ENCODE measurements at regions not wholly inside any gene's neighbourhood (a gene's known extent, or its start where the extent isn't known, plus 50 kb on each side); places are given as distances from the start of the nearest gene placed in this dataset.

DNA sequence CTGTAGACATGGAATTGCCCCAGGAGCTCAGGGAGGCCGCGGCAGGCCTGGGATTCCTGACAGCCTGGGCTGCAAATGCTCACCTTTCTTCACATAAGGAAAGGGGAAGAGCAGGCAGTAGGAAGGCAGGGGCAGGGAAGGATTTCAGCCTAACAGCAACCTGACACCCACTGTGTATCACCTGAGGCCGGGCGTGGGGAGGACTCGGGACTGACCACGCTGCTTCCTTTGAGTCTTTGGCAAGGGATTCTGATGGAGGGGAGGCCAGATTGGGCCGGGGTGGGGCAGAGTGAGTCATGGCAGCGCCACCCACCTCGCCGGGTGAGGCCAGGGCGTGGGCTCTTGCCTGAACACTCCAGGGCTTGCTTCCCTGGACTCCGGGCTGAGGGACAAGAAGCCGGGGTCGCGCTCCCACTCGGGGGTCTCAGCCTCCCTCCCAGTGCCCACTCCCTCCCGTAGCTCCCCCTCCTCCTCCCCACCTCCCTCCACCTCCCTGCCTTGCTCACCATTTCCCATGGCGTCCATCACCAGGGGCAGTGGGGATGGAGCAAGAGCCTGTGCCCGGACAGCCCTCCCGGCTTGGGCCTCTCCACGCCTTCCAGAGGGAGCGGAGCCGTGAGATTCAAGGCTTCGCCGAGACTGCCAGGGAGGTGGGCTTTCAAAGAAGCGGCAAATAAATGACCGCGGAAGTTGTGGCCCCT, 247.9 kb upstream of the RTL1 start:
- no peak for DNase-seq

DNA sequence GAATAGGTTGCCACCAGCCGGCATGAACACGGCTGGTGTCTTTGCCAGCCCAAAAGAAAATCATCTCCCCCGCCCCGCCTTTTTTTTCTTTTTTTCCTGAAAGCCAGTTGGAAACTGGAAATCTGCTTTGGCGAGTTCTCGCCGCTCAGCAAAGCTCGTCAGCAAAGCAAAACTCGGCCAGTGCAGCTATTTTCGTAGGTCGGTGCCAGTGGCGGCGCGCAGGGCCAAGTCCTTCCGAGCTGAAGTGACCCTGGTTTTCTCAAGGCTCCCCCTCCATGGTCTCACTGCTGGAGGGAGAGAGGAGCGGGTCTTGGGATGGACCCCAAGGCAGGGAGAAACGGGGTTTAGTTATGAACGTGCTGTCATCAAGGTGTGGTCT, 248.4 kb upstream of the RTL1 start:
- DNase-seq: no peak

DNA sequence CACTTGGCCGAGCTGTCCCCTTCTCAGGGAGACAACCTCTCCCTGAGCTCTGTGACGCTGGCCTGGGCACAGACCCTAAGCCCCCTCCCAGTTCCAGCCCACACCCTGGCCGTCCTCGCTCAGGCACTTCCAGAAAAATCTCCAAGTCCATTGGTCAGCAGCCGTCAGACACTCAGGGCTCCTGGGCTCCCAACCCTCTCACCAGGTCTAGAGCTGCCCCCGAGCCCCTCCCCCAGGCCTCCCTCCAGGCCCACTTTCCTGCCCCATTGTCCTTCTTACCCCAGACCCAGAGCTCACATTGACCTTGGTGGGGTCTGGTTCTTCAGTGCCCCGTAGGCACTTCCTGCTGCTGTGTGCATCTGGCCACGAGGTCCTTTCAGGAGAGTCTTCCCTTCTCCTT, 249.3 kb upstream of the RTL1 start:
- DNase-seq: no peak

DNA sequence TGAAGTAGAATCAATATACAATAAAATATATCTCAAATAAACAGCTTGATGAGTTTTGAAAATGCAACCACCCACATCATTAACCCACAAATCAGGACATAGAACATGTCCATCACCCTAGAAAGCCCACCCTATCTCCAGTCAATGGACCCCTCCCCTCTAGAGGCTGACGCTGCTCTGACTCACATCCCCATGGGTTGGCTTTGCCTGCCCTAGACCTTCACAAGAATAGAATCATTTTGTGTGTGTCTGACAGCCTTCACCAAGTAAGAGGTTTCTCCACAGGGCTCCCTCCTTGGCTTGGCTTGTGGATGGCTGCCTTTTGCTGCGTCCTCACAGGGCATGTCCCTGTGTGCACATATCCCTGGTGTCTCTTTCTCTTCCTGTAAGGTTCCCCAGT, 250.2 kb upstream of the RTL1 start:
- DNase-seq: no peak

GRCh38 chr14:101155575-101155974, 252.1 kb upstream of the RTL1 start:
- no peak for DNase-seq

- no peak for DNase-seq
Measured at GRCh38 chr14:101167428-101167827, 263.9 kb upstream of the RTL1 start.

GRCh38 chr14:101169267-101169666, 265.7 kb upstream of the RTL1 start:
- DNase-seq: no peak

- DNase-seq: no peak
Measured at GRCh38 chr14:101171650-101172049, 268.1 kb upstream of the RTL1 start.

DNA sequence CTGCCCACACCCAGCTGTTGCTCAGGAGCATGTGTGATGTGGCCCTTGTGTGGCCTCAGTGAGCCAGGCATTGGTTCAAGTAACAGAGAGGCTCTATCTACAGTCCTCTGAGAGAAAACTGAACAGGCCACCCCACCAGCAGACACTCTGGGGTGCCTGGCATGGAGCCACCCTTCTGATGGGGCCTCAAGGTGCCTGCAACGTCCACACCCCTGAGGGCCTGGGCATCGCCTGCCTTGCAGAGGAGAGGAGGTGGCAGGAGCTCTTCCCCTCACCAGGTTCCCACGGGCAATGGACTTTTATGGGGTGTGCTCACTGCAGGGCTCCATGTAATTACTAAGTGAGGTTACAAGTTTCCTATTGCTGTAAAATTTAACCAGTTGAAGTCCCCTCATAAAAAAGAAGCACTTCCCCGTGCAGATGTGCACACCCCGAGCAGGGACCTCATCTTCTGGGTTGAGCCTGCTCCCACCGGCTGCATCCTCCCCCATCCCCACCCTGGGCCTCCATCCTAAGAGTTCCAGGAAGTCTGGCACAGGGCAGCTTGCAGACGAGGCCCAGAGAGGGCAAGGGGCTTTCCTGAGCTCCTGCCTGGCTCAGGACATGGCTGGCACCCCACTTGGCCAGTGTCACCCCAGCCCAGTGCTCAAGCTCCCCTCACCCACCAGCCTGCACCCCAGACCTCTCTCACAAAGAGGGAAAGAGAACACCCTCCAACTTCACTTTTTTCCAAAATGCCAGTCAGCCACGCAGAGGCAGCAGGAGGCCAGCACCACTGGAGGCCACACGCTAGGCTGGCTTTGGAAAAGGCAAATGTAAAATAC, 270.4 kb upstream of the RTL1 start:
- no peak for DNase-seq

DNA sequence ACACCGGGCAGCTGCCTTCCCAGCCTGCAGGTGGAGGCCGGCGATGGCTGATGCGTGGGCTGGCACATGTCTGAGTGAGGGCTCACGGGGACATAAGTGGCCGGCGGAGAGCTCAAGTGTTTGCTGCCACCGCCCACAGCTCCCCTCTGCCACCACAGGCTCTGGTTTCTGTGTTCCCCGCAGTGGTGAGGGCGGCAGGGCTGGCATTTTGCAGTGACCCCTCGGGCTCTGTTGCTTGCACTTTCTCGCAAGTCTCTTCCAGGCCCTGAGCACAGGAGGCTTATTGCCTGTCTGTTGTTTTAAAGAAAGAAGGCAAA, 271.0 kb upstream of the RTL1 start:
- peak; percentile 88 for DNase-seq

- peak; percentile 90 for DNase-seq
Measured at GRCh38 chr14:101174980-101175606, 271.6 kb upstream of the RTL1 start.

GRCh38 chr14:101175731-101176534, 272.4 kb upstream of the RTL1 start:
- peak; percentile 20 for DNase-seq

GRCh38 chr14:101176535-101177205, 273.1 kb upstream of the RTL1 start:
- no peak for DNase-seq

DNA sequence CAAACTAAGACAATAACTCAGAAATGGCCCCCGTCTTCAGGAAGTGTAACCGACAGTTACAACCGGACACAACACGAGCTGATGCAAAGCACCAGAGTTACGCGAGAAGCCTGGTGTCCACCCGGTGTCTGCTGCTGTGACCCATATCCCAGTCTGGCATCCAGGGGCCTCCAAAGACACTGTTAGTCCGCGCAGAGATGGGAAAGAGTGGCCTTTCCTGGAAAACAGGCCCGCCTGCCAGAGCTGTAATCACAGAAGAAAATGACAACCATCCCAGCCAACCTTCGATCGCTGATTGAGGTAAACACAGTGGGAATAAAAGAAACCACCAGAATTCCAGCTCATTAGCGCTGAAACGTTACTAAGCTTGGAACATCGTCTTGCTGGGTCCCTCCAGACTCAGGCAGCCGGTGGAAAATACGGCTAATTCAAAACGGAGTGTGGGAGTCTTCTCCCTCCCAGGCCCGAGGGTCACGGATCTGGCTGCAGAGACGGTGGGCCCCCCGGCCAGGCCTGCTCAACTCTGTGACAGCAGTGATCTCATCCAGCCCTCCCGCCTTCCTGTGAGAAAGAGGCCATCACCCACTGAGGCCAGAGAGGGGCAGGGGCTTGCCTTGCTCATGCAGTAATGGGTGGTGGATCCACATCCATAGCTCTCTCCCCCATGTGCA, 273.9 kb upstream of the RTL1 start:
- DNase-seq: no peak

GRCh38 chr14:101178184-101179072, 274.9 kb upstream of the RTL1 start:
- DNase-seq: no peak

GRCh38 chr14:101179691-101180211, 276.2 kb upstream of the RTL1 start:
- DNase-seq: no peak

DNA sequence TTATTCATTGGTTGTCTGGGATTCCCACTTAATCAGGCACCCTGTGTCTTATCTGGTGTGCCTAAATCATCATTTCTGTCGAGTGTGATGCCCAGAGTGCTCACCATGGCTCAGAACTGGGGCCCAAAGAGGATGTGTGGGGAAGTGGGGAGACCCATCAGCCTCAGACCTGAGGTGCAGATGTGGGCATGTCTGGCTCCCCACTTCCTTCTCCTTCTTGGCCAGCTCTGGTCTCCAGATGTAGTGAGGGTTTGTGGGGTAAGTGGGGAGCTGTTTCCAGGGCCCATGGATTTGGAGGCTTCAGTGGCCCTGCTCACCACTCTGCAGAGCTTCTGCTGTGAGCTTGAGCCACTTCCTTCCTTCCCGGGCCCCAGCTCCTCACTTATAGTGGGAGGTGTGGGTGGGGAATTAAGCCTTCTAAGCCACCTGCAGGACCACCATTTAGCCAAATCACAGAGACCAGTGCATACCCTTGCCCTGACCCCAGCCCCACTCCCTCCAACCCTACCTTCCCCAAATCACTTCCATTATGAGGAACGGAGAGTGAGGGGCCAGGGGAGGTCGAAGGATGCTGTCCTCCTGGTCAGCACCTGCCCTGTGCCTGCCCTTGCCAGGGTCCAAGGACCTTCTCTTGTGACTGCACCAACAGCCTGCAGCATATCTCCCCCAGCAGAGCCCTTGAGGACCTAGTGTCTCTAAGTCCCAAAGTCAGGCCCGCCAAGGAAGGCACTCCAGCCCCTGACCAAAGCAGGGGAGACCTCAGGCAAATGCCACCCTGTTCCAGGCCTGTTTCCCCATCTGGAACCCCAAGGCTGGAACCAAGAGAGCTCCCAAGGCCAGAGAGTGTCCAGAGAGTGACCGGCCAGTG, 278.2 kb upstream of the RTL1 start:
- no peak for DNase-seq

DNA sequence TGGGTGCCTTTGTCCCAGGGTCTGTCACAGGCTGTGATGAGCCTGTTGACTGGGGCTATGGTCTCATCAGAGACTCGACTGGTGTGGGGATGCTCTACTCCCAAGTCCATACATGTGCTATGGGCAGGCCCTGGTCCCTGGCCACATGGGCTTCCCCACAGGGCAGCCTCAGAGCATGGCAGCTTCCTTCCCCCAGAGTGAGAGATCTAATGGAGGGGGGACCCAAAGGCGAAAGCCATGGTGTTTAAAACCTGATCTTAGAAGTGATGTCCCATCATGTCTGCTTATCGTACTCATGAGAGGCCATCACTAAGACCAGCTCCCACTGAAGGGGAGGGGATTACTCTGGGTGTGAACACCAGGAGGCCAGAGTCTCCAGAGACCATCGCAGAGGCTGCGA, 279.0 kb upstream of the RTL1 start:
- DNase-seq: no peak

GRCh38 chr14:101183376-101184103, 280.0 kb upstream of the RTL1 start:
- DNase-seq: no peak

Data from NCI-H1105 treated with DMSO at 0.1 percent for 48 hours (cell line).